Posterior vena cava (tissue), 2 donors: ENCODE measurements at regions not wholly inside any gene's neighbourhood (a gene's known extent, or its start where the extent isn't known, plus 50 kb on each side); places are given as distances from the start of the nearest gene placed in this dataset.

Experiments
- DNase-seq: peaks from one replicate; pipeline ENCODE4 v3.0.0-alpha.2; 2020; ENCODE audit warnings: low spot score
- intact Hi-C, 2 donors: fragments of 100-400 bp; cut with DNase I; formaldehyde crosslinking; loops; one replicate each; pipeline versions ENCODE4 v1.14.1 to v1.14.2; 2022 to 2023
- donor health status: DM: yes; HTN: yes; CAD: no.
- donor health status: DM: yes; HTN: yes; CAD: no.

- intact Hi-C loops = loop anchor here in 1 of 2 donors (10.0 kb wide), 1 partner anchor 103 kb away; no protein-coding TSS in a partner anchor
- DNase-seq = no peak
Measured at GRCh38 chr5:173557123-173557903, 59.1 kb downstream of the BOD1 start.

- DNase-seq = no peak
- intact Hi-C loops = loop anchor here in 1 of 2 donors (10.0 kb wide), 1 partner anchor 102 kb away; no protein-coding TSS in a partner anchor
Measured at GRCh38 chr5:173556142-173557028, 60.1 kb downstream of the BOD1 start.

GRCh38 chr5:173554989-173555705 is 61.3 kb downstream of the BOD1 start:
- intact Hi-C loops = loop anchor here in 1 of 2 donors (10.0 kb wide), 1 partner anchor 100 kb away; no protein-coding TSS in a partner anchor
- no peak for DNase-seq

- DNase-seq = no peak
Measured at GRCh38 chr5:173554038-173554955, 62.2 kb downstream of the BOD1 start.

GRCh38 chr5:173550641-173551040 is 65.8 kb downstream of the BOD1 start:
- no peak for DNase-seq
- intact Hi-C loops = loop anchor here in 1 of 2 donors (10.0 kb wide), 1 partner anchor 96 kb away; no protein-coding TSS in a partner anchor

More at GRCh38 chr5:173554038-173554955, 62.2 kb downstream of the BOD1 start:
- intact Hi-C loops = loop anchor here in 1 of 2 donors (10.0 kb wide), 1 partner anchor 99 kb away; no protein-coding TSS in a partner anchor

GRCh38 chr5:173549644-173550043 is 66.8 kb downstream of the BOD1 start:
- intact Hi-C loops = loop anchor here in 1 of 2 donors (10.0 kb wide), 1 partner anchor 95 kb away; no protein-coding TSS in a partner anchor
- no peak for DNase-seq

GRCh38 chr5:173547579-173547978 is 68.9 kb downstream of the BOD1 start:
- intact Hi-C loops = no loop called here
- no peak for DNase-seq

GRCh38 chr5:173542964-173543363 is 73.5 kb downstream of the BOD1 start:
- no peak for DNase-seq
- intact Hi-C loops = no loop called here

GRCh38 chr5:173542159-173542558 is 74.3 kb downstream of the BOD1 start:
- intact Hi-C loops = no loop called here
- no peak for DNase-seq

- intact Hi-C loops = no loop called here
Measured at GRCh38 chr5:173538654-173539053, 77.8 kb downstream of the BOD1 start.

GRCh38 chr5:173538018-173538417 is 78.4 kb downstream of the BOD1 start:
- no peak for DNase-seq
- intact Hi-C loops = no loop called here

More at GRCh38 chr5:173538654-173539053, 77.8 kb downstream of the BOD1 start:
- no peak for DNase-seq

GRCh38 chr5:173537228-173537627 is 79.2 kb downstream of the BOD1 start:
- intact Hi-C loops = no loop called here

GRCh38 chr5:173535976-173536639 is 80.3 kb downstream of the BOD1 start:
- DNase-seq = no peak

More at GRCh38 chr5:173537228-173537627, 79.2 kb downstream of the BOD1 start:
- DNase-seq = no peak

GRCh38 chr5:173535166-173535975 is 81.1 kb downstream of the BOD1 start:
- intact Hi-C loops = no loop called here
- no peak for DNase-seq

More at GRCh38 chr5:173535976-173536639, 80.3 kb downstream of the BOD1 start:
- intact Hi-C loops = no loop called here

GRCh38 chr5:173534664-173535063 is 81.8 kb downstream of the BOD1 start:
- intact Hi-C loops = no loop called here
- DNase-seq = no peak

- intact Hi-C loops = no loop called here
- DNase-seq = no peak
Measured at GRCh38 chr5:173534031-173534430, 82.4 kb downstream of the BOD1 start.
